Stomach smooth muscle (tissue), 2 donors: ENCODE measurements at regions not wholly inside any gene's neighbourhood (a gene's known extent, or its start where the extent isn't known, plus 50 kb on each side); places are given as distances from the start of the nearest gene placed in this dataset.

Experiments
- H3K27ac ChIP-seq: one replicate; pipeline ENCODE4 v1.7.0; 2013; ENCODE audit warnings: mild to moderate bottlenecking, low read length, inconsistent platforms
- H3K27me3 ChIP-seq, 2 donors: one replicate each; pipeline ENCODE4 v1.7.0; 2013; ENCODE audit warnings: low read length in 2 of 2; ENCODE audit not compliant: insufficient read depth in 2 of 2, control insufficient read depth in 1 of 2
- H3K36me3 ChIP-seq, 2 donors: one replicate each; pipeline ENCODE4 v1.7.0; 2013; ENCODE audit warnings: low read length in 2 of 2; ENCODE audit not compliant: control insufficient read depth in 2 of 2, insufficient read depth in 2 of 2
- H3K4me1 ChIP-seq: one replicate; pipeline ENCODE4 v1.7.0; 2013; ENCODE audit warnings: low read length; ENCODE audit not compliant: control insufficient read depth, insufficient read depth
- H3K4me3 ChIP-seq, 2 donors: one replicate each; pipeline ENCODE4 v1.7.0; 2013; ENCODE audit warnings: low read length in 2 of 2
- H3K9ac ChIP-seq, 2 donors: one replicate each; pipeline ENCODE4 v1.7.0; 2013; ENCODE audit warnings: low read length in 2 of 2, mild to moderate bottlenecking in 1 of 2
- H3K9me3 ChIP-seq, 2 donors: one replicate each; pipeline ENCODE4 v1.7.0; 2013; ENCODE audit warnings: low read length in 2 of 2; ENCODE audit not compliant: control insufficient read depth in 2 of 2
- donor health status: healthy.
- donor health status: Pancreatic carcinoma.

- no peaks in the 10 kb centered on the region for H3K36me3 ChIP-seq
- no peak overlapping the region for H3K4me3 ChIP-seq
- no peaks in the 10 kb centered on the region for H3K27me3 ChIP-seq
- no peaks in the 10 kb centered on the region for H3K9me3 ChIP-seq
- no peaks in the 10 kb centered on the region for H3K4me1 ChIP-seq
- no peak overlapping the region for H3K27ac ChIP-seq
- no peak overlapping the region for H3K9ac ChIP-seq
Measured at GRCh38 chr6:77181749-77182148, 281.5 kb downstream of the HTR1B start.

GRCh38 chr6:77180326-77180725 lies 283.0 kb downstream of the HTR1B start:
- Histone ChIP-seq H3K4me1 (no peaks in the 10 kb centered on the region), H3K27ac (no peak overlapping the region), H3K36me3 (no peaks in the 10 kb centered on the region), H3K4me3 (no peak overlapping the region), H3K9ac (no peak overlapping the region), H3K9me3 (no peaks in the 10 kb centered on the region), H3K27me3 (no peaks in the 10 kb centered on the region)

- Histone ChIP-seq H3K36me3 (no peaks in the 10 kb centered on the region), H3K9ac (no peak overlapping the region), H3K4me1 (no peaks in the 10 kb centered on the region), H3K27me3 (no peaks in the 10 kb centered on the region), H3K9me3 (no peaks in the 10 kb centered on the region), H3K27ac (no peak overlapping the region), H3K4me3 (no peak overlapping the region)
Measured at GRCh38 chr6:77178821-77179220, 284.5 kb downstream of the HTR1B start.

DNA sequence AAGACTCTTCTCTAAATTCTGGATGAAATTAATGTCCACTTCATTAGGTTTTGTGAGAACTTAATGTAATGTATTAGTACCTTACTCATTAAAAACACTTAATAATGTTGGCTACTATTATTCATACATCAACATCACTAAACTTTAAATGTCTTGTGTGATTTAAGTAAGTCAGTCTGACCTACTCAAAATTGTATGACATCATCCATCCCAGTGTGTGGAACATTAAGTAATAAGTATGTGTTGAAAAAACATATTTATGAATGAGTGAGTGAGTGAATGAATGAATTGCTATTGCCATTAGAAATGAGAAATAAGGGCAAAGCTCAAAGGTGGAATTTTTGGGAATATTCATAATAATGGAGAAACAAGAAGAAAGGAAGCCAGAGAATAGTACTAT lies 285.8 kb downstream of the HTR1B start:
- no peak overlapping the region for H3K9ac ChIP-seq
- H3K4me1 ChIP-seq = no peaks in the 10 kb centered on the region
- no peaks in the 10 kb centered on the region for H3K36me3 ChIP-seq
- no peaks in the 10 kb centered on the region for H3K27me3 ChIP-seq
- H3K27ac ChIP-seq = no peak overlapping the region
- H3K4me3 ChIP-seq = no peak overlapping the region
- H3K9me3 ChIP-seq = peaks cover 0 to 1% of the 10 kb centered on the region in 2 donors

- H3K9me3 ChIP-seq = peaks cover 0 to 3% of the 10 kb centered on the region in 2 donors
- no peak overlapping the region for H3K27ac ChIP-seq
- no peak overlapping the region for H3K9ac ChIP-seq
- H3K4me1 ChIP-seq = no peaks in the 10 kb centered on the region
- H3K4me3 ChIP-seq = no peak overlapping the region
- no peaks in the 10 kb centered on the region for H3K27me3 ChIP-seq
- no peaks in the 10 kb centered on the region for H3K36me3 ChIP-seq
Measured at GRCh38 chr6:77173472-77174074, 289.7 kb downstream of the HTR1B start.

DNA sequence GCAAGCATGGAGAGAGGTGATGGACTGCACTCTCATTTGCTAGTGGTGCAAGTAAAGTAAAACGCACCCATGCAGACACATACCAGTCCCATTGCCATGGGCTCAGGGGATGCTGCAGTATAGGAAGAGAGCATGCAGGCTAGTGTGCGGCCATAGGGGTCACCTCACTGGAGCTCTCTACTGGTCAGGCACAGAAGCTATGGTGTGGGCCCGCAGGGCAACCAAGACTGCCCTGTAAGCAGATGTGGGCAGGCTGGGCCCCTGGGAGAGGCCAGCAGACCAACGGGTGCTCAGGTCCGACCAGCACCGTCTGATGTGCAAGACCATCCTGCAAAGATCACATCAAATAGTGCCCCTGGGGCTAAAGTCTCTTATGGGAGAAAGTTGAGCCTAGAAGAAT lies 290.7 kb downstream of the HTR1B start:
- Histone ChIP-seq H3K9me3 (peaks cover 0 to 3% of the 10 kb centered on the region in 2 donors), H3K9ac (no peak overlapping the region), H3K4me3 (no peak overlapping the region), H3K27me3 (no peaks in the 10 kb centered on the region), H3K27ac (no peak overlapping the region), H3K36me3 (no peaks in the 10 kb centered on the region), H3K4me1 (no peaks in the 10 kb centered on the region)

DNA sequence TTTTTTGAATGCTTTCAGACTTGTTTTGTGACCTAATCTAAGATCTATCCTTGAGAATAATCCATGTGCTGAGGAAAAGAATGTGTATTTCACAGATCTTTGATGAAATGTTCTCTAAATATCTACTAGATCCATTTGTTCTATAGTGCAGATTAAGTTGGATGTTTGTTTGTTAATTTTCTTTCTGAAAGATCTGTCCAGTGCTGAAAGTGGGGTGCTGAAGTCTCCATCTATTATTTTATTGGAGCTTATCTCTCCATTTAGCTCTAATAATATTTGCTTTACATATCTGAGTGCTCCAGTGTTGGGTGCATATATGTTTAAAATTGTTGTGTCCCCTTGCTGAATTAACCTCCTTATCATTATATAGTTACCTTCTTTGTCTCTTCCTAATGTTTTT lies 303.6 kb downstream of the HTR1B start:
- peaks cover 0 to 2% of the 10 kb centered on the region in 2 donors for H3K9me3 ChIP-seq
- no peaks in the 10 kb centered on the region for H3K4me1 ChIP-seq
- H3K9ac ChIP-seq = no peak overlapping the region
- H3K27ac ChIP-seq = no peak overlapping the region
- no peaks in the 10 kb centered on the region for H3K27me3 ChIP-seq
- H3K4me3 ChIP-seq = no peak overlapping the region
- H3K36me3 ChIP-seq = no peaks in the 10 kb centered on the region

GRCh38 chr6:77151241-77151640 lies 312.1 kb downstream of the HTR1B start:
- no peak overlapping the region for H3K4me3 ChIP-seq
- H3K9me3 ChIP-seq = no peaks in the 10 kb centered on the region
- no peak overlapping the region for H3K27ac ChIP-seq
- no peak overlapping the region for H3K9ac ChIP-seq
- H3K4me1 ChIP-seq = no peaks in the 10 kb centered on the region
- H3K27me3 ChIP-seq = no peaks in the 10 kb centered on the region
- no peaks in the 10 kb centered on the region for H3K36me3 ChIP-seq

- no peak overlapping the region for H3K27ac ChIP-seq
- no peak overlapping the region for H3K4me3 ChIP-seq
- no peaks in the 10 kb centered on the region for H3K36me3 ChIP-seq
- H3K9ac ChIP-seq = no peak overlapping the region
- no peaks in the 10 kb centered on the region for H3K9me3 ChIP-seq
- no peaks in the 10 kb centered on the region for H3K4me1 ChIP-seq
- no peaks in the 10 kb centered on the region for H3K27me3 ChIP-seq
Measured at GRCh38 chr6:77150736-77151135, 312.6 kb downstream of the HTR1B start.

- no peak overlapping the region for H3K27ac ChIP-seq
- no peaks in the 10 kb centered on the region for H3K36me3 ChIP-seq
- H3K4me3 ChIP-seq = no peak overlapping the region
- H3K4me1 ChIP-seq = no peaks in the 10 kb centered on the region
- H3K9me3 ChIP-seq = no peaks in the 10 kb centered on the region
- no peaks in the 10 kb centered on the region for H3K27me3 ChIP-seq
- H3K9ac ChIP-seq = no peak overlapping the region
Measured at GRCh38 chr6:77145244-77145643, 318.0 kb downstream of the HTR1B start.

- no peaks in the 10 kb centered on the region for H3K27me3 ChIP-seq
- H3K4me3 ChIP-seq = no peak overlapping the region
- H3K36me3 ChIP-seq = no peaks in the 10 kb centered on the region
- no peaks in the 10 kb centered on the region for H3K9me3 ChIP-seq
- no peak overlapping the region for H3K9ac ChIP-seq
- H3K27ac ChIP-seq = no peak overlapping the region
- H3K4me1 ChIP-seq = no peaks in the 10 kb centered on the region
Measured at GRCh38 chr6:77143659-77144447, 319.4 kb downstream of the HTR1B start.
